Breast epithelium (tissue), 4 donors: ENCODE measurements at regions not wholly inside any gene's neighbourhood (a gene's known extent, or its start where the extent isn't known, plus 50 kb on each side); places are given as distances from the start of the nearest gene placed in this dataset.

Experiments used
- DNase-seq, 2 donors: peaks; one replicate each; pipeline ENCODE4 v3.0.0-alpha.2; 2019; ENCODE audit warnings: low spot score in 2 of 2
- H3K27ac ChIP-seq, 2 donors: fragments of 200-600 bp; sonication (generic) in 1 of 2; one replicate each; pipeline ENCODE4 v1.5.1; 2016 to 2019; ENCODE audit warnings: mild to moderate bottlenecking in 1 of 2
- H3K27me3 ChIP-seq, 2 donors: fragments of 200-600 bp; sonication (generic) in 1 of 2; one replicate each; pipeline versions ENCODE4 v1.5.1 to v1.6.0; 2017 to 2019; ENCODE audit warnings: control low read depth in 1 of 2, mild to moderate bottlenecking in 1 of 2
- H3K36me3 ChIP-seq: fragments of 200-600 bp; one replicate; pipeline ENCODE4 v1.5.1; 2019
- H3K4me1 ChIP-seq, 2 donors: fragments of 200-600 bp; sonication (generic); one replicate each; pipeline ENCODE4 v1.5.1; 2016 to 2019; ENCODE audit warnings: control low read depth in 1 of 2
- H3K4me3 ChIP-seq, 3 donors: fragments of 200-600 bp; sonication (generic); 1 replicate in 2 of 3; 2 replicates in 1 of 3; pipeline ENCODE4 v1.5.1; 2016 to 2019; ENCODE audit warnings: mild to moderate bottlenecking in 3 of 3, moderate library complexity in 2 of 3
- H3K9me3 ChIP-seq, 2 donors: fragments of 200-600 bp; sonication (generic) in 1 of 2; one replicate each; pipeline ENCODE4 v1.5.1; 2016 to 2019; ENCODE audit warnings: control low read depth in 1 of 2
- CTCF ChIP-seq, 3 donors: fragments of 450-650 bp; IDR thresholded peaks; one replicate each; pipeline ENCODE4 v1.5.1; 2016 to 2017; ENCODE audit warnings: antibody characterized with exemption in 3 of 3, mild to moderate bottlenecking in 3 of 3, moderate library complexity in 3 of 3
- POLR2A ChIP-seq: fragments of 450-650 bp; IDR thresholded peaks from one replicate; pipeline ENCODE4 v1.6.1; 2016; ENCODE audit warnings: antibody characterized with exemption, mild to moderate bottlenecking, moderate library complexity
- POLR2AphosphoS5 ChIP-seq, 3 donors: sonication (generic); formaldehyde crosslinking; IDR thresholded peaks; one replicate each; pipeline ENCODE4 v1.6.1; 2017; ENCODE audit warnings: antibody characterized with exemption in 3 of 3
- intact Hi-C: fragments of 100-400 bp; cut with DNase I; formaldehyde crosslinking; loops from one replicate; pipeline ENCODE4 v1.15.1; 2023; ENCODE audit warnings: low total_unique reads

DNA sequence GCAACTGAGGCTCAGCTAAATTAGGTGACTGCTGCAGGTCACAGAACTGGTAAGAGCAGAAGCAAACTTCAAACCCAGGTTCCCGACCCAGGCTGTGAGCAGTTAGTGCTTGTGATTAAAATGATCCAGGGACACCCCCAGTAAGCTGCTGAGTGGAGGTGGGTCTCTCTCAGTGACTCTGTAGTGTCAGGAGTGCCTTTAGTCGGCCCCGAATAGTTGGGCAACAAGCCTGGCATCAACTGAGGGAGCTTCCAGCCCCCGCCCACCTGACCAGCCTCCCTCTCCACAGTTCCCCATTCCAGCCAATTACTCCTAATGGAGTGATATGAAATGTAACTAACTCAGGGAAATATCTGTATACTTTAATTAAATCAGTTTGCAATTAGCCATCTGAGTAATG lies 168.0 kb upstream of the SMAD3 start:
- DNase-seq, result no peak
- intact Hi-C loops, result no loop called here
- H3K36me3 ChIP-seq, result no peaks in the 10 kb centered on the region

DNA sequence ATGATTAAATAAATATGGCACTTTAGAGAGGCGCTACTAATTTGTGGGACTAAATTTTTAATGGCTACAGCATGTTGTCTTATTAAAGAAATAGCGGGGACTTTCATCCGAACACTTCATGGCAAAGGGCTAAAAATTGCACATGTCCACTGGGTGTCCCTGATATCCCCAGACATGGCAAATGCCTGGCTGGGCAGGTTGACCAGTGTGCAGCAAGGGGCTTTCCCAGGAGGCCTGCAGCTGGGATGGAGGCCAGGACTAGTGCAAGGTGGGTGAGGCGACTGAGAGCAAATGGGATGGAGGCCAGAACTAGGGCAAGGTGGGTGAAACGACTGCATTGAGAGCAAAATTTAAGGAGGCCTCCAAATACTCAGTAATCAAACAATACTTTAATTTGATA lies 167.4 kb upstream of the SMAD3 start:
- Histone ChIP-seq H3K27me3 (no peaks in the 10 kb centered on the region), H3K9me3 (no peaks in the 10 kb centered on the region), H3K36me3 (no peaks in the 10 kb centered on the region), H3K4me3 (no peak overlapping the region), H3K4me1 (no peaks in the 10 kb centered on the region), H3K27ac (no peak overlapping the region)
- no peak for TF ChIP-seq CTCF (IDR thresholded peaks at IDR 0.05)
- no peak for TF ChIP-seq POLR2AphosphoS5 (IDR thresholded peaks at IDR 0.05)
- TF ChIP-seq POLR2A, result no peak
- DNase-seq, result no peak
- intact Hi-C loops, result no loop called here

More for the DNA sequence above, 168.0 kb upstream of the SMAD3 start:
- Histone ChIP-seq H3K4me1 (no peaks in the 10 kb centered on the region), H3K27ac (no peak overlapping the region), H3K4me3 (no peak overlapping the region), H3K9me3 (no peaks in the 10 kb centered on the region), H3K27me3 (no peaks in the 10 kb centered on the region)
- TF ChIP-seq POLR2A, result no peak
- no peak for TF ChIP-seq POLR2AphosphoS5 (IDR thresholded peaks at IDR 0.05)
- TF ChIP-seq CTCF (IDR thresholded peaks at IDR 0.05), result no peak

DNA sequence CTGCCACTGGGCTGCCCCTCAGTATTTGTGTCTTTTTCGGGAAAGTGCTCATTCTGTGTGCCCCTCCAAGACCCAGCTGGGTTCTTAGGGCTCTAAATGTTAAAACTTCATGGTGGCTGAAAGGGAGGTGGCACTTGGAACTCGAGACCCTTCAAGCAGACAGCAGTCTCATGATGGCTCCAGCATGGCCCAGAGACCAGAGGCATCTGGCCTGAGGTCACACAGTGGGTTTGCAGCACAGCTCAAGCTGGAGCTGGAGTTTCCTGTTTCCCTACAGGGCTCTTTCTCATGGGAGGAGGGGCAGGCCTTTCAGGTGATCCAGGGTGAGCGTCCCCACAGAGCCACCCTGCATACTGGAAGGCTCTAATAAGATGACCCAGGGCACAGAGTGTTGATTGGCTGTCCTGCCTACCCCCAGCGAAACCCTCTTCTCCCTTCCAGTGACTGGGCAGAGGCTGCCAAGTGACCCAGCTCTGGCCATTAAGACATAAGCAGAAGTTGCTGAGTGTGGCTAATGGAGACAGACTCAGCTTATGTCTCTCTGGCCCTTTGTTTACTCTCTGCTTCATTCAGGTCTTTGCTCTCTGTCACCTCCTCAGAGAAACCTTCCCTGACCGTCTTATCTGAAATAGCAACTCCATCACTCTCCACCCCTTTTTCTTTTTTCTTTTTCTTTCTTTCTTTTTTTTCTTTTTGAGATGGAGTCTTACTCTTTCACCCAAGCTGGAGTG lies 166.6 kb upstream of the SMAD3 start:
- H3K27ac ChIP-seq, result no peak overlapping the region
- no peak for DNase-seq
- no peak overlapping the region for H3K4me3 ChIP-seq
- intact Hi-C loops, result no loop called here
- no peaks in the 10 kb centered on the region for H3K4me1 ChIP-seq
- no peaks in the 10 kb centered on the region for H3K27me3 ChIP-seq
- TF ChIP-seq CTCF (IDR thresholded peaks at IDR 0.05), result no peak
- no peak for TF ChIP-seq POLR2A
- TF ChIP-seq POLR2AphosphoS5 (IDR thresholded peaks at IDR 0.05), result no peak
- H3K9me3 ChIP-seq, result no peaks in the 10 kb centered on the region
- H3K36me3 ChIP-seq, result no peaks in the 10 kb centered on the region

- H3K27ac ChIP-seq, result no peak overlapping the region
- intact Hi-C loops, result no loop called here
- TF ChIP-seq POLR2AphosphoS5 (IDR thresholded peaks at IDR 0.05), result no peak
- TF ChIP-seq CTCF (IDR thresholded peaks at IDR 0.05), result no peak
- no peak for TF ChIP-seq POLR2A
- H3K27me3 ChIP-seq, result no peaks in the 10 kb centered on the region
- H3K4me3 ChIP-seq, result no peak overlapping the region
- DNase-seq, result no peak
- H3K36me3 ChIP-seq, result no peaks in the 10 kb centered on the region
- no peaks in the 10 kb centered on the region for H3K9me3 ChIP-seq
- H3K4me1 ChIP-seq, result no peaks in the 10 kb centered on the region
Observed at GRCh38 chr15:66899555-66900350, 165.6 kb upstream of the SMAD3 start.
